MM.1S (cell line): ENCODE measurements at regions not wholly inside any gene's neighbourhood (a gene's known extent, or its start where the extent isn't known, plus 50 kb on each side); places are given as distances from the start of the nearest gene placed in this dataset.

Source experiments
- DNase-seq: peaks from one replicate; pipeline ENCODE4 v3.0.0-alpha.2; 2015
- H2AFZ ChIP-seq: fragments of 300-600 bp; sonication (generic); 2 replicates; pipeline ENCODE4 v1.6.0; 2016; ENCODE audit warnings: antibody characterized with exemption, low read length
- H3F3A ChIP-seq: fragments of 300-600 bp; sonication (generic); 2 replicates; pipeline ENCODE4 v1.6.1; 2016; ENCODE audit warnings: mild to moderate bottlenecking, antibody characterized with exemption, low read length, moderate library complexity, mixed read lengths; ENCODE audit not compliant: insufficient read depth
- H3K27ac ChIP-seq: fragments of 300-600 bp; sonication (generic); 2 replicates; pipeline ENCODE4 v1.5.1; 2016; ENCODE audit warnings: mild to moderate bottlenecking, low read length
- H3K27me3 ChIP-seq: fragments of 300-600 bp; sonication (generic); replicated peaks from 2 replicates; pipeline ENCODE4 v1.6.0; 2016; ENCODE audit warnings: low read length; ENCODE audit not compliant: insufficient read depth
- H3K36me3 ChIP-seq: fragments of 300-600 bp; sonication (generic); replicated peaks from 2 replicates; pipeline ENCODE4 v1.6.1; 2016; ENCODE audit warnings: mild to moderate bottlenecking, low read length, mixed read lengths; ENCODE audit not compliant: insufficient read depth
- H3K4me1 ChIP-seq: fragments of 300-600 bp; sonication (generic); 2 replicates; pipeline ENCODE4 v1.6.1; 2016; ENCODE audit warnings: low read length, mixed read lengths
- H3K4me2 ChIP-seq: fragments of 300-600 bp; sonication (generic); 2 replicates; pipeline ENCODE4 v1.6.0; 2016; ENCODE audit warnings: low read depth, low read length
- H3K4me3 ChIP-seq: fragments of 300-600 bp; sonication (generic); 2 replicates; pipeline ENCODE4 v1.5.1; 2016; ENCODE audit warnings: low read length, mixed read lengths
- H3K79me2 ChIP-seq: fragments of 300-600 bp; sonication (generic); 2 replicates; pipeline ENCODE4 v1.6.1; 2016; ENCODE audit warnings: mixed run types, low read length, mixed read lengths
- H3K9ac ChIP-seq: fragments of 300-600 bp; sonication (generic); 2 replicates; pipeline ENCODE4 v1.6.1; 2016; ENCODE audit warnings: low read length, mixed read lengths
- H3K9me2 ChIP-seq: fragments of 300-600 bp; sonication (generic); replicated peaks from 2 replicates; pipeline ENCODE4 v1.6.1; 2016; ENCODE audit warnings: mild to moderate bottlenecking, low read length, mixed read lengths; ENCODE audit not compliant: insufficient read depth
- H3K9me3 ChIP-seq: fragments of 300-600 bp; sonication (generic); replicated peaks from 2 replicates; pipeline ENCODE4 v1.6.1; 2016; ENCODE audit warnings: mild to moderate bottlenecking, low read length, mixed read lengths; ENCODE audit not compliant: insufficient read depth
- H4K20me1 ChIP-seq: fragments of 300-600 bp; sonication (generic); 2 replicates; pipeline ENCODE4 v1.6.1; 2016; ENCODE audit warnings: mild to moderate bottlenecking, low read length, moderate library complexity, mixed read lengths; ENCODE audit not compliant: insufficient read depth
- CTCF ChIP-seq: fragments of 300-600 bp; sonication (generic); IDR thresholded peaks from 2 replicates; pipeline ENCODE4 v1.5.1; 2016; ENCODE audit warnings: antibody characterized with exemption, low read length, mixed read lengths
- EZH2 ChIP-seq: fragments of 300-600 bp; sonication (generic); optimal IDR thresholded peaks from 2 replicates; pipeline ENCODE3; 2017; ENCODE audit warnings: low read depth, mild to moderate bottlenecking, antibody characterized with exemption, low read length, mixed read lengths
- EZH2phosphoT487 ChIP-seq: fragments of 300-600 bp; sonication (generic); IDR thresholded peaks from 2 replicates; pipeline ENCODE4 v1.6.1; 2018; ENCODE audit warnings: antibody characterized with exemption, low read length

GRCh38 chr4:79757600-79757999 lies 315.4 kb downstream of the ANTXR2 start:
- Histone ChIP-seq H3K4me2 (no peak overlapping the region), H3K79me2 (no peaks in the 10 kb centered on the region), H3F3A (no peaks in the 10 kb centered on the region), H3K4me3 (no peak overlapping the region), H3K4me1 (no peaks in the 10 kb centered on the region), H3K9me2 (no peaks in the 10 kb centered on the region), H3K27ac (no peak overlapping the region), H3K36me3 (no peaks in the 10 kb centered on the region), H2AFZ (no peak overlapping the region), H3K27me3 (no peaks in the 10 kb centered on the region), H3K9me3 (no peaks in the 10 kb centered on the region), H4K20me1 (no peaks in the 10 kb centered on the region), H3K9ac (no peak overlapping the region)
- no peak for TF ChIP-seq CTCF
- no peak for TF ChIP-seq EZH2
- TF ChIP-seq EZH2phosphoT487: no peak
- no peak for DNase-seq

- DNase-seq: no peak
- Histone ChIP-seq H3K27ac (no peak overlapping the region), H3K36me3 (no peaks in the 10 kb centered on the region), H3K9me3 (no peaks in the 10 kb centered on the region), H4K20me1 (no peaks in the 10 kb centered on the region), H3K4me3 (no peak overlapping the region), H3K27me3 (no peaks in the 10 kb centered on the region), H3K4me2 (no peak overlapping the region), H2AFZ (no peak overlapping the region), H3F3A (no peaks in the 10 kb centered on the region), H3K4me1 (no peaks in the 10 kb centered on the region), H3K79me2 (no peaks in the 10 kb centered on the region), H3K9ac (no peak overlapping the region), H3K9me2 (no peaks in the 10 kb centered on the region)
- no peak for TF ChIP-seq EZH2
Measured at GRCh38 chr4:79756140-79756895, 316.7 kb downstream of the ANTXR2 start.

- Histone ChIP-seq H4K20me1 (no peaks in the 10 kb centered on the region), H3K27ac (no peak overlapping the region), H3K9me3 (no peaks in the 10 kb centered on the region), H3K27me3 (no peaks in the 10 kb centered on the region), H3K4me1 (no peaks in the 10 kb centered on the region), H2AFZ (no peak overlapping the region), H3K36me3 (no peaks in the 10 kb centered on the region), H3K4me2 (no peak overlapping the region), H3K4me3 (no peak overlapping the region), H3K79me2 (no peaks in the 10 kb centered on the region), H3K9me2 (no peaks in the 10 kb centered on the region), H3F3A (no peaks in the 10 kb centered on the region), H3K9ac (no peak overlapping the region)
- no peak for DNase-seq
- TF ChIP-seq EZH2 (no peak), EZH2phosphoT487 (no peak), CTCF (no peak)
Measured at GRCh38 chr4:79748835-79749234, 324.2 kb downstream of the ANTXR2 start.

- Histone ChIP-seq H3K4me1 (no peaks in the 10 kb centered on the region), H3K9ac (no peak overlapping the region), H4K20me1 (no peaks in the 10 kb centered on the region), H2AFZ (no peak overlapping the region), H3K9me3 (no peaks in the 10 kb centered on the region), H3F3A (no peaks in the 10 kb centered on the region), H3K4me2 (no peak overlapping the region), H3K36me3 (no peaks in the 10 kb centered on the region), H3K27ac (no peak overlapping the region), H3K27me3 (no peaks in the 10 kb centered on the region), H3K4me3 (no peak overlapping the region), H3K9me2 (no peaks in the 10 kb centered on the region), H3K79me2 (no peaks in the 10 kb centered on the region)
- DNase-seq: no peak
- TF ChIP-seq EZH2phosphoT487 (no peak), CTCF (no peak), EZH2 (no peak)
Measured at GRCh38 chr4:79747252-79747651, 325.8 kb downstream of the ANTXR2 start.
